Stimulated activated CD8-positive, alpha-beta memory T cell treated with anti-CD3 and anti-CD28 coated beads, Interleukin-15, amount 100 ng/mL, for 1 hour (primary cell): ENCODE measurements at regions not wholly inside any gene's neighbourhood (a gene's known extent, or its start where the extent isn't known, plus 50 kb on each side); places are given as distances from the start of the nearest gene placed in this dataset.

ENCODE experiments used
- DNase-seq: peaks from one replicate; pipeline ENCODE4 v3.0.0-alpha.2; 2020; ENCODE audit warnings: low read depth

- no peak for DNase-seq
Observed at GRCh38 chr17:83144421-83145357, 65.3 kb downstream of the METRNL start.

GRCh38 chr17:83145358-83145738, 65.9 kb downstream of the METRNL start:
- no peak for DNase-seq

- no peak for DNase-seq
Observed at GRCh38 chr17:83145831-83146230, 66.4 kb downstream of the METRNL start.

DNA sequence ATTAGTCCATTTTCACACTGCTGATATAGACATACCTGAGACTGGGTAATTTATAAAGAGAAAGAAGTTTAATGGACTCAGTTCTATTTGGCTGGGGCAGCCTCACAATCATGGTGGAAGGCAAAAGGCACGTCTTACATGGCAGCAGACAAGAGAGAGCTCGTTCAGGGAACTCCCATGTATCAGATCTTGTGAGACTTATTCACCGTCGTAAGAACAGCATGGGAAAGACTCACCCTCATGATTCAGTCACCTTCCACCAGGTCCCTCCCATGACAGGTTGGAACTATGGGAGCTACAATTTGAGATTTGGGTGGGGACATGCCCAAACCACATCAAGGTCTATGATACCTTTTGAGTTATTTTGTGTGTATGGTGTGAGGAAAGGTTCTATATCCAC, 66.9 kb downstream of the METRNL start:
- DNase-seq = no peak

DNA sequence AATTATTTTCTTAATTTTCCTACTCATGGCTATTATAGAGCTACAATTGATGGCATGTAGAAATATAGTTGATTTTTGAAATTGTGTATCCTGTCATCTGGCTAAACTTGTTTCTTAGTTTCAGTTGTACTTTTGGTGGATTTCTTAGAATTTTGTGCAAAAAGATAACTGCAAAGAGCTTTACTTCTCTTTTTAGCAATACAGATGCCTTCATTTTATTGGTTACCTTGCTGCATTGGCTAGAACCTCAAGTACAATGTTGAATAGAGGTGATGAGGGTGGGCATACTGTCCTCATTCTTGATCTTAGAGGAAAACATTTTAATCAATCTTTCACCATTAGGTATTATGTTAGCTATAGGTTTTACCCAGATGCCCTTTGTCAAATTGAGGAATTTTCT, 67.9 kb downstream of the METRNL start:
- no peak for DNase-seq

- no peak for DNase-seq
Observed at GRCh38 chr17:83148317-83149028, 69.1 kb downstream of the METRNL start.

DNA sequence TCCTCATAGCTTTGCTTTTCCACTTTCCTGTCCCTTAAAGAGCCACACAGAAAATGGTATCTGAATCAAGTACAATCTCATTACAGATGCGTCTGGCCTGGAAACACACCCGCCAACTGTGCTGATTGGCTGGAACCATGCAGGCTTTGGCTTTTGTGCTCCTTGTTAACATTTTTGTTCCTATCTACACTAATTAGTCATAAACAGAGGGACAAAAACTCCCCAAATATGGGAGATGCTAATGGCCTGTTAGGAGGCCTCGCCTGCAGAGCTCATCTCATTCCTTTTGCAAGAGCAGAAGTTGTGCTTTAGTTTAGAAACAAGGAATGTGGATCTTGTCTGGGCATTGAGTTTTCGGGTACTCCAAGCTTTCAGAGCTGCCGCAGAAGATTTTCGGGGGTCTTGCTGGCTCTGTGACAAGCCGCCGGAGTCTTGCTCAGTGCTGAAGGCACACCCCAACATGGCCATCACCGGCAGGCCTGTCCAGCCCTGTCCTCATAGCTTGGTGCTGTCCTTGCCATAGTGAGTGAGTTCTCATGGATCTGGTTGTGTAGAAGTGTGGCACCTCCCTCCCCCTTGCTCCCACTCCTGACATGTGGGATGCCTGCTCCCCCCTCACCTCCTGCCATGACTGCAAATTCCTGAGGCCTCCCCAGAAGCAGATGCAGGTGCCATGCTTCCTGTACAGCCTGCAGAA, 69.8 kb downstream of the METRNL start:
- DNase-seq = no peak

DNA sequence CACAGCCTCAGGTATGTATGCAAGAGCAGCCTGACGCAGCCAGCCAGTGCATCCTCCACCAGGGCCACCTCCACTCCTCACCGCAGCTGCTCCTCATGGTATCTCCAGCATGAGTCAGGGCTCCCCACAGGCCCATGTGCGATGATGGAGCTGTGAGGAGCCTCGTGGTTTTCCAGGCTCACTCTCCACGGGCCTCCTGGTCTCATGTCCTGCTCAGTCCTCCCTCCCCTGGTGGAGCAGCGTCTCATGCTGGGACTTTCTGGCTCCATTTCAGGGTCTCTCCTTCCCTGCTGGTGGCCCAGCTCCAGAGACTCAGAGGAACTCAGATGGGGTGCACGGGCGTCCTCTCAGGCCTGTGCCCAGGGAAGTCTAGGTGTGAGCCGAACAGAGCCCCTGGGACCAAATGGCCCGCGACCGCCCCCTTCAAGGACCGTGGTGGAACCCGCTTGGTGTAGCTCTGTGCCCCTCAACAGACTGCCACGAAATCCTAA, 70.4 kb downstream of the METRNL start:
- DNase-seq = no peak

DNA sequence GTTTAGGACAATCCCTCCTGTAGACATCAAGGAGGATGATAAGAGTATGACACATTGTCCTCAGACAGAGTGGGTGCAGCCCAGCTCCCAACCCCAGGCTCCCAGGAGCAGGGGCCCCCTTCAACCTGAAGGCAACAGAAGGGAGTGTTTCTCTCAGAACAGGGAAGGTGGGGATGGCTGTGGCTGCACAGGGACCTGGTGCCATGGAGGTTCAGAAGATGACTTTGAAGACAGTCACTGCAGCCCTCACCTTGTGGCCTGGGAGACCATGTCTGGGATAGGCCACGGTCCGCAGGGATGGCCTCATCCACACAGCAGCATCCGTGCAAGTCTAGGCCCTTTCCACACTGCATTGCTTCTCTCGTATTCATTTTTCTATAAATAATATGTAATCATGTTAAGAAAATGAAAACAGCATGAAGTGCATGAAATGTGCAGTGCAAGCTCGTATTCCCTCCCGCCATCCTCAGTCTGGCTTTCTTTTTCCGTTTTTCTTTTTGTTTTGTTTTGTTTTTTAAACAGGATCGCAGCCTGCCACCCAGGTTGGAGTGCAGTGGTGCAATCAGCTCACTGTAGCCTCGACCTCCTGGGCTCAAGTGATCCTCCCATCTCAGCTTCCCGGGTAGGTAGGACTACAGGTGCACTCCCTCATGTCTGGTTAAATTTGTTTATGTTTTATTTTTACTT, 71.1 kb downstream of the METRNL start:
- DNase-seq = no peak

DNA sequence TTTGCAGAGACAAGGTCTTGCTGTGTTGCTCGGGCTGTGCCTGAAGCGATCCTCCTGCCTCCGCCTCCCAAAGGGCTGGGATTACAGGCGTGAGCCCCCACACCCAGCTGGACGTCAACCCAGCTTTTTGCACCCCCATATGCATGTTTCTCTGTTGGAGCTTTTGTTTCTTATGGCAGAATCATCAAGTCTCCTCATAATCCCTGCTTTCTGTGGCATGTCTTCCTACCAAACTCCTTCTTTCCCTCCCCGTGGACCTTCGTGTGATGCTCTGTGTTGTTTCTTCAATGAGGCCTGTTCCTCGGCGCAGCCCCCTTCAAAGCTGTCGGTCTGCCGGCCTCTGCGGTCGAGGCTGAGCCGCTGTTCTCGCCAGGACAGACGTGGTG, 71.6 kb downstream of the METRNL start:
- no peak for DNase-seq

DNA sequence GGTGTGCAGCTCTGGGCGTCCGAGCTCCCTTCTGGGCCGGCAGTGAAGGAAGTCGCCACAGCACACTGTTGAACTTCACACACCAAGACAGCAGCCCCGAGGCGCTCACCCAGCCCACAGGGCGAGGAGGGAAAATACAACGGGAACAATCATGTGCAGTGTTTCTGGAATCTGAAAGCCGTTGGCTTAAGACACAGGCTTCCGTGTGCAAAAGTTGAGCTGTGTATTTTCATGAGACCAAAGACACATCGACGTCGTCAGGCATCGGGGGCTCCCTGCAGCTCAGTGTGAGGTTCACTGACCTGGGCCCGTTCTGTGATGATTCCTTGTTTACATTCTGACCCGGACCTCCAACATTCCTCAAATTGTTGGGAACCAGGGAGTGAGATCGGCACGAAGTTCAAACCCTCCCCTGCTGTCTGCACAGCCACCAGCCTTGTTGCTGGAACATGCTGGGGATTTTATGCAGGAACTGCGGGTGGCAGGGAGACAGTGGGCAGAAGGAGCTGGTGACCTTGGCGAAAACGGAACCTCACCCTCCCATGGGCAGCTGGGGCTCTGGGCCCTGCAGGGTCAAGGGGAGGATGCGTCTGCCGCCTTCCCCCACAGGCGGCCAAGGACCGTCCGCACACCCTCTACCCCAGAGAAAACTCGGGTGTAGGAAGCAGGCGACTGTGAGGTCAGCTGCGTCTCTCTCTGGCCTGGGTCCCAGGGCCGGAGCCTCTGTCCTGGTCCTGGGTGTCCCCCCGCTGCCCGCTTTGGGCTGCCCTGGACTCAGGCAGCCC, 72.2 kb downstream of the METRNL start:
- no peak for DNase-seq

DNA sequence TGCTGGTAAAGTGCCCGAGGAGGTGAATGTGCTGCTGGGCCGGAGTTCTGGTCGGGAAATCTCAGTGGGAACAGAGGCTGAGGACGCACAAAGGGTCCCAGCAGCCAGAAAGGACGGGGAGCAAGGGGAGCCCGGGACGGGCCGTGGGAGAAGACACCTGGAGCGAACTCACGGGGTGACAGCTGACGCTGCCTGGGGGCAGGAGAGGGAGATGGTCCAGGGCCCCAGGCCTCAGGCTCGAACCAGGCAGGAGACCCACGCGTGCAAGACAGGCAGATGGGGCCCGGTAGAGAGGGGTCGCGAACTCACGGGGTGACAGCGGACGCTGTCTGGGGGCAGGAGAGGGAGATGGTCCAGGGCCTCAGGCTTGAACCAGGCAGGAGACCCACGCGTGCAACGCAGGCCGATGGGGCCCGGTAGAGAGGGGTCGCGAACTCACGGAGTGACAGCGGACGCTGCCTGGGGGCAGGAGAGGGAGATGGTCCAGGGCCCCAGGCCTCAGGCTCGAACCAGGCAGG, 72.9 kb downstream of the METRNL start:
- no peak for DNase-seq

- no peak for DNase-seq
Observed at GRCh38 chr17:83152745-83153611, 73.6 kb downstream of the METRNL start.

GRCh38 chr17:83153681-83154310, 74.4 kb downstream of the METRNL start:
- DNase-seq = no peak

GRCh38 chr17:83154311-83155127, 75.1 kb downstream of the METRNL start:
- no peak for DNase-seq

DNA sequence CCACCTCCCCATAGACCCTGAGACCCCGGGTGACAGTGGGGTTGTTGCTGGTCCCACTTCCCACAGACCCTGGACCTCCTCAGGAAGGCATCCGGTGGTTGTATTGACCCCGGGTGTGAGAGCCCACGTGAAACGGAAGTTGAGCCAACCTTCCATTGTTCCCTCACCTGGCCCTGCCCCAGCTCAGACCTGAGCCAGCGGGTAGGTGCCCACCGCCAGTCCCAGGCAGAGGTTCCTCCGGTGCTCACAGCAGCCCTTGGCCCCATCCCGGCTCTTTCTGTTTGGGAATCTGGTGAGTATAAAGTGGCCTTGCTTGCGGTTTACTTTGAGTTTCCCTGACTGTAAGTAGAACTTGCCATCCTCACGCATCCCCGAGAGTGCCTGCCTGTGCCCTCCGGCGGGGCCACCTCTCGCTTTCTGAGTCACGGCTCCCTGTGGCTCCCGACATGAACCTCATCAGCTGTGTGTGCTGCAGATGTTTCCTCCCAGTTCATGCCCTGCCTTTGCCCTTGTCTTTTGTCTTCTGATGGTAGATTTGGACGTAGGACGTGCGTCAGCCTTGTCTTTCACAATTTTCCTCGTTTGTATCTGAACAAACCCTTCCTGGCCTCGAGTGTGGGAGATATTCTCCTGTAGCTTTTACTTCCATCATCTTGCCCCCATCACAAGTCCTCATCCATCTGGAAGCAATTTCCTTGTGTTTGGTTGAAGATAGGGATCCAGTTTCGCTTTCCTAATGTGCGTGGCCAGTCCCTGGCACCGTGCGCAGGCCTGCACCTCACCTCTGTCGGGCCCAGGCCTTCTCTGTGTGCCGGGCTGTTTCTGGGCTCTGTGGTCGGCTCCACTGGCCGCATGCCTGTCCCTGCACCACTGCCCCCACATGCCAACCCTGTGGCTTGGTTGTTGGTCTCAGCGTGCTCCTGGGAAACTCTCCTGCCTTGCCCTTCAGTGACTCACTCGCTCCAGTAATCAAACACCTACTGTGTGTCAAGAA, 76.0 kb downstream of the METRNL start:
- DNase-seq = no peak

GRCh38 chr17:83156408-83156807, 77.0 kb downstream of the METRNL start:
- DNase-seq = no peak
